ENCODE measurements at regions not wholly inside any gene's neighbourhood (a gene's known extent, or its start where the extent isn't known, plus 50 kb on each side); places are given as distances from the start of the nearest gene placed in this dataset.

DNA sequence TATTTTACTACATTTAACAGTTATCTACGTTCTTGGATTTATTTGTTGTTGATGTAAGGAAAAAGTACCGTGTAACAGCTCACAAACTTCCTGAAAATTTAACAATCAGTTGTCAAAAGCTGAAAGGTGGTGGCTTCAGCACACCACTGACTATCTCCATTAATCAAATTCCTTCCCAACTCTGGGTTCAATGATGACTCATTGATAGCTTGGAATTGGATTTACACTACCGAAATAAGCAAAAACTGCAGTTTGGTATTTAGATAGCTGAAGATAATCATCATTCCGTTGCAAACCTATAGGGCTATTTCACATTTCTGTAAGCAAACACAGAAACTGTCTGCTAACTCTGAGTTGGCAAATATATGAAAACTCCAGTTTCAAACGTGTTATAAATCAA, 322.3 kb upstream of the TFPI start:
- Mint-ChIP-seq H3K4me3 (ENCODE audit: unreplicated experiment) (no peak overlapping the region), H3K4me1 (ENCODE audit: insufficient read depth, unreplicated experiment) (no peaks in the 10 kb centered on the region), H3K27ac (ENCODE audit: low read depth, unreplicated experiment) (no peak overlapping the region), H3K9me3 (ENCODE audit: unreplicated experiment) (no peaks in the 10 kb centered on the region), H3K27me3 (ENCODE audit: insufficient read depth, unreplicated experiment) (no peaks in the 10 kb centered on the region), H3K36me3 (ENCODE audit: insufficient read depth, unreplicated experiment) (no peaks in the 10 kb centered on the region)
- POLR2A ChIA-PET = interaction anchor here (0.6 kb wide), 1 partner anchor 547 kb away, joined by 4 read pairs; no protein-coding TSS in a partner anchor
- no peak for DNase-seq (ENCODE audit: unreplicated experiment)
- no TSS peak for BruUV-seq (replicated peaks)
- CTCF ChIA-PET = interaction anchor here (0.6 to 1.6 kb wide), 2 partner anchors 34 to 137 kb away, joined by 4 read pairs; no protein-coding TSS in a partner anchor
- TF ChIP-seq, protein P1, sequence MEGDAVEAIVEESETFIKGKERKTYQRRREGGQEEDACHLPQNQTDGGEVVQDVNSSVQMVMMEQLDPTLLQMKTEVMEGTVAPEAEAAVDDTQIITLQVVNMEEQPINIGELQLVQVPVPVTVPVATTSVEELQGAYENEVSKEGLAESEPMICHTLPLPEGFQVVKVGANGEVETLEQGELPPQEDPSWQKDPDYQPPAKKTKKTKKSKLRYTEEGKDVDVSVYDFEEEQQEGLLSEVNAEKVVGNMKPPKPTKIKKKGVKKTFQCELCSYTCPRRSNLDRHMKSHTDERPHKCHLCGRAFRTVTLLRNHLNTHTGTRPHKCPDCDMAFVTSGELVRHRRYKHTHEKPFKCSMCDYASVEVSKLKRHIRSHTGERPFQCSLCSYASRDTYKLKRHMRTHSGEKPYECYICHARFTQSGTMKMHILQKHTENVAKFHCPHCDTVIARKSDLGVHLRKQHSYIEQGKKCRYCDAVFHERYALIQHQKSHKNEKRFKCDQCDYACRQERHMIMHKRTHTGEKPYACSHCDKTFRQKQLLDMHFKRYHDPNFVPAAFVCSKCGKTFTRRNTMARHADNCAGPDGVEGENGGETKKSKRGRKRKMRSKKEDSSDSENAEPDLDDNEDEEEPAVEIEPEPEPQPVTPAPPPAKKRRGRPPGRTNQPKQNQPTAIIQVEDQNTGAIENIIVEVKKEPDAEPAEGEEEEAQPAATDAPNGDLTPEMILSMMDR (IDR thresholded peaks at IDR 0.05; ENCODE audit: unreplicated experiment) = no peak
- intact Hi-C loops (cut with micrococcal nuclease) = no loop called here

- DNase-seq (ENCODE audit: unreplicated experiment) = no peak
- no peak overlapping the region for H3K4me3 Mint-ChIP-seq (ENCODE audit: unreplicated experiment)
- TF ChIP-seq, protein P1 (IDR thresholded peaks at IDR 0.05; ENCODE audit: unreplicated experiment) = no peak
- ChIA-PET CTCF (interaction anchor here (0.6 to 1.6 kb wide), 2 partner anchors 35 to 278 kb away, joined by 4 read pairs; no protein-coding TSS in a partner anchor), POLR2A (no interaction called here)
- no peaks in the 10 kb centered on the region for H3K27me3 Mint-ChIP-seq (ENCODE audit: insufficient read depth, unreplicated experiment)
- intact Hi-C loops (cut with micrococcal nuclease) = no loop called here
- BruUV-seq (replicated peaks) = no TSS peak
- no peak overlapping the region for H3K27ac Mint-ChIP-seq (ENCODE audit: low read depth, unreplicated experiment)
- H3K9me3 Mint-ChIP-seq (ENCODE audit: unreplicated experiment) = no peaks in the 10 kb centered on the region
- H3K4me1 Mint-ChIP-seq (ENCODE audit: insufficient read depth, unreplicated experiment) = no peaks in the 10 kb centered on the region
- no peaks in the 10 kb centered on the region for H3K36me3 Mint-ChIP-seq (ENCODE audit: insufficient read depth, unreplicated experiment)
These were observed 323.2 kb upstream of the TFPI start for GRCh38 chr2:187877391-187877790.

DNA sequence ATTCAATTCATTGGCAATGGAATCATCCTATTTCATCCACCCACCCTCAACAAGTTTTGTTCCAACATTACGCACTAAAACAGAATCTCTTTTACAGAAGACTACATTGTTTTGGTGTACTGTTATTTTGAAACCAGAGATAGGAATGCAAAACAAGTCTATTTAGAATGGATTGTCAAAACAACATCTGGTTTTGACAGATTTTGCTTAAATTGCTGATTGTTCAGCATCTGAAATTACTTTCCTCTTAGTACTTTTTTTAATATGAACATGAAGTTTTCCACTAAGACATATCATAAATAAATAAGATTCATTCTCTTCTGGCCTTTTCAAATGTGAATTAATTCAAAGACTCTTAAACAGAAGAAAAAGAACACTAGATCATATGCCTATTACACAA, 323.9 kb upstream of the TFPI start:
- DNase-seq (ENCODE audit: unreplicated experiment) = no peak
- Mint-ChIP-seq H3K4me1 (ENCODE audit: insufficient read depth, unreplicated experiment) (no peaks in the 10 kb centered on the region), H3K27ac (ENCODE audit: low read depth, unreplicated experiment) (no peak overlapping the region), H3K36me3 (ENCODE audit: insufficient read depth, unreplicated experiment) (no peaks in the 10 kb centered on the region), H3K27me3 (ENCODE audit: insufficient read depth, unreplicated experiment) (no peaks in the 10 kb centered on the region), H3K4me3 (ENCODE audit: unreplicated experiment) (no peak overlapping the region), H3K9me3 (ENCODE audit: unreplicated experiment) (no peaks in the 10 kb centered on the region)
- intact Hi-C loops (cut with micrococcal nuclease) = no loop called here
- BruUV-seq (replicated peaks) = no TSS peak
- CTCF ChIA-PET = interaction anchor here (0.6 to 1.6 kb wide), 2 partner anchors 36 to 279 kb away, joined by 4 read pairs; no protein-coding TSS in a partner anchor
- POLR2A ChIA-PET = no interaction called here
- TF ChIP-seq, protein P1 (IDR thresholded peaks at IDR 0.05; ENCODE audit: unreplicated experiment) = no peak

DNA sequence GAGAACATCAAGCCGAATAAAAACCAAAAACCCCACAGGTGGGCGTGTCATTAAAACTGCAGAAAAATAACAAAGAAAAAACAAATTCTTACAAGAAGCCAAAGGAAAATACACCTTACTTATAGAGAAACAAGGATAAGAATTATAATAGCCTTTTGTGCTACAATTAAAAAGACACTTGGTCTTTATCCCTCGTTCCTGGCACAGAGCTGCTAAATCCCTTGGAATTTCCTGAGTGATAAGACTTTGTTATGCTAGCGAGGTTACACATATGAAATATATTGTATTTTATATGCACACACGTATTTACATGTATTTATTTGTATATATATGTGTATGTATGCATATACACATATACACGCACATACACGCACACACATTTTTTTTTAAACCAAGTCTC, 325.3 kb upstream of the TFPI start:
- no peak for DNase-seq (ENCODE audit: unreplicated experiment)
- BruUV-seq (replicated peaks) = no TSS peak
- Mint-ChIP-seq H3K27me3 (ENCODE audit: insufficient read depth, unreplicated experiment) (no peaks in the 10 kb centered on the region), H3K9me3 (ENCODE audit: unreplicated experiment) (no peaks in the 10 kb centered on the region), H3K4me3 (ENCODE audit: unreplicated experiment) (no peak overlapping the region), H3K4me1 (ENCODE audit: insufficient read depth, unreplicated experiment) (no peaks in the 10 kb centered on the region), H3K27ac (ENCODE audit: low read depth, unreplicated experiment) (no peak overlapping the region), H3K36me3 (ENCODE audit: insufficient read depth, unreplicated experiment) (no peaks in the 10 kb centered on the region)
- POLR2A ChIA-PET = interaction anchor here (0.9 kb wide), 1 partner anchor 12 kb away, joined by 3 read pairs; no protein-coding TSS in a partner anchor
- TF ChIP-seq, protein P1 (IDR thresholded peaks at IDR 0.05; ENCODE audit: unreplicated experiment) = no peak
- CTCF ChIA-PET = no interaction called here
- intact Hi-C loops (cut with micrococcal nuclease) = no loop called here

Data from MCF 10A (cell line).